ENCODE measurements at regions not wholly inside any gene's neighbourhood (a gene's known extent, or its start where the extent isn't known, plus 50 kb on each side); places are given as distances from the start of the nearest gene placed in this dataset.

GRCh38 chr6:114446342-114446741 is 103.5 kb upstream of the HS3ST5 start:
- no peaks in the 10 kb centered on the region for H3K4me1 ChIP-seq (ENCODE audit: control insufficient read depth, insufficient read depth, low read length)
- H3K9me3 ChIP-seq (ENCODE audit: control insufficient read depth, insufficient read depth, low read depth, low read length), result no peaks in the 10 kb centered on the region
- ChIA-PET POLR2A (no interaction called here), CTCF (no interaction called here)
- DNase-seq (ENCODE audit: low read depth, low spot score) (no peak), ATAC-seq (no peak)
- H3K36me3 ChIP-seq (ENCODE audit: control insufficient read depth, insufficient read depth, low read length), result no peaks in the 10 kb centered on the region
- in situ Hi-C loops (cut with HindIII; ENCODE audit: low pct_unique_long_range_greater_than_20kb, low sequenced_read_pairs) (no loop called here), intact Hi-C loops (cut with micrococcal nuclease; ENCODE audit: unreplicated experiment) (no loop called here)
- TF ChIP-seq CTCF (IDR thresholded peaks at IDR 0.05) (no peak), REST (IDR thresholded peaks at IDR 0.05; ENCODE audit: insufficient read depth in 1 of 2, low read depth in 2 of 2, low read length in 1 of 2) (no peak), TCF7L2 (IDR thresholded peaks at IDR 0.05; ENCODE audit: low read depth, low read length) (no peak), POLR2AphosphoS5 (IDR thresholded peaks at IDR 0.05; ENCODE audit: low read depth, low read length) (no peak), SIN3A (IDR thresholded peaks at IDR 0.05; ENCODE audit: borderline replicate concordance, insufficient read depth, low read depth, low read length) (no peak)
- H3K27ac ChIP-seq (ENCODE audit: low read length), result no peak overlapping the region
- H3K4me3 ChIP-seq (ENCODE audit: low read depth in 2 of 2, low read length in 2 of 2), result no peak overlapping the region
- no TSS peak for BruUV-seq (replicated peaks)
- no peaks in the 10 kb centered on the region for H3K27me3 ChIP-seq (ENCODE audit: control insufficient read depth, insufficient read depth, low read length)

- H3K4me3 ChIP-seq (ENCODE audit: low read depth in 2 of 2, low read length in 2 of 2), result no peak overlapping the region
- H3K27me3 ChIP-seq (ENCODE audit: control insufficient read depth, insufficient read depth, low read length), result no peaks in the 10 kb centered on the region
- no TSS peak for BruUV-seq (replicated peaks)
- in situ Hi-C loops (cut with HindIII; ENCODE audit: low pct_unique_long_range_greater_than_20kb, low sequenced_read_pairs) (no loop called here), intact Hi-C loops (cut with micrococcal nuclease; ENCODE audit: unreplicated experiment) (no loop called here)
- H3K36me3 ChIP-seq (ENCODE audit: control insufficient read depth, insufficient read depth, low read length), result no peaks in the 10 kb centered on the region
- H3K27ac ChIP-seq (ENCODE audit: low read length), result no peak overlapping the region
- no peaks in the 10 kb centered on the region for H3K9me3 ChIP-seq (ENCODE audit: control insufficient read depth, insufficient read depth, low read depth, low read length)
- ChIA-PET POLR2A (no interaction called here), CTCF (no interaction called here)
- ATAC-seq (no peak), DNase-seq (ENCODE audit: low read depth, low spot score) (no peak)
- no peaks in the 10 kb centered on the region for H3K4me1 ChIP-seq (ENCODE audit: control insufficient read depth, insufficient read depth, low read length)
- no peak for TF ChIP-seq SIN3A (IDR thresholded peaks at IDR 0.05; ENCODE audit: borderline replicate concordance, insufficient read depth, low read depth, low read length)
- no peak for TF ChIP-seq POLR2AphosphoS5 (IDR thresholded peaks at IDR 0.05; ENCODE audit: low read depth, low read length)
- TF ChIP-seq CTCF (IDR thresholded peaks at IDR 0.05), result no peak
- no peak for TF ChIP-seq TCF7L2 (IDR thresholded peaks at IDR 0.05; ENCODE audit: low read depth, low read length)
- TF ChIP-seq REST (IDR thresholded peaks at IDR 0.05; ENCODE audit: insufficient read depth in 1 of 2, low read depth in 2 of 2, low read length in 1 of 2), result no peak
These were observed 103.0 kb upstream of the HS3ST5 start for GRCh38 chr6:114445846-114446245.
